Fibroblast of villous mesenchyme (primary cell): ENCODE measurements at regions not wholly inside any gene's neighbourhood (a gene's known extent, or its start where the extent isn't known, plus 50 kb on each side); places are given as distances from the start of the nearest gene placed in this dataset.

Experiments used
- DNase-seq: peaks from one replicate; pipeline ENCODE4 v3.0.0-alpha.2; 2010; ENCODE audit warnings: low read depth
- H3K4me3 ChIP-seq: 2 replicates; pipeline ENCODE4 v1.5.1; 2011; ENCODE audit warnings: low read depth, mild to moderate bottlenecking, low read length
- CTCF ChIP-seq: IDR thresholded peaks from 2 replicates; pipeline ENCODE4 v1.5.1; 2012; ENCODE audit warnings: low read depth, mild to moderate bottlenecking, low read length; ENCODE audit not compliant: insufficient read depth

GRCh38 chr2:35281702-35282101 is 1073.9 kb upstream of the CRIM1 start:
- no peak for DNase-seq
- no peak overlapping the region for H3K4me3 ChIP-seq
- no peak for TF ChIP-seq CTCF

DNA sequence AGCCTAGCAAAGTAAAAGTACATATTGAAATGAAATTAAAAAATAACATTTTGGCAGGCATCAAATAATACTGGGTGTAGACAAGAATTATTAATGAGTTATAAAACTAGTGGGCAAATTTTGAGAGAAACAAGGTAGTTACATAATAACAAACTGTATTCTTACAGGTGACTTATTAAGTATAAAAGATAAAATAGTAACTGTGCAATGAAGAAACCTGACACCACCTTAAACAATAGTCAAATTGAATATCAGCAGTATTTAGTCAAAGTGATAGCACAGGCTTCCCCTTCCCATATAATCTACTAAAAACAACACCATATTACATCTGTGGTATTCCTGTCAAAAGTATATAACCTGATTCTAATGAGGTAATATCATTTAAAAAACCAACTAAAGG is 1099.8 kb upstream of the CRIM1 start:
- no peak overlapping the region for H3K4me3 ChIP-seq
- TF ChIP-seq CTCF: no peak
- no peak for DNase-seq

DNA sequence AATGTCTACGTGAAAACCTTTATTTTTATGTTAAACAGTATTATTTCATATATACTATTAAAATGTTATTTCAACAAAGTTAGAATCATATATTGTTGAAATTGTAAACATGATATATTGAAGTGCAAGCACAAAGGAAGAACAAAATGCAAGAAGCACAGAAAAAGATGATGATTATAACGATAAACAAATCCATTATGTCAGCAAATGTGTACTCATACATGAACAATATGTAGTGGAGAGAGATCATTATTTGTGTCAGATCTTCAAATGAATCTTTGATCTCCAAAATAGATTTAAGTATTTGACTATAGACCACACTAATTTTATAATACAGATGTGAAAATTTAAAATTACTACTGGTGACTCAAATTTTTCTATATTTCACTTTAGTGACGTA is 1104.4 kb upstream of the CRIM1 start:
- no peak for TF ChIP-seq CTCF
- DNase-seq: no peak
- no peak overlapping the region for H3K4me3 ChIP-seq

DNA sequence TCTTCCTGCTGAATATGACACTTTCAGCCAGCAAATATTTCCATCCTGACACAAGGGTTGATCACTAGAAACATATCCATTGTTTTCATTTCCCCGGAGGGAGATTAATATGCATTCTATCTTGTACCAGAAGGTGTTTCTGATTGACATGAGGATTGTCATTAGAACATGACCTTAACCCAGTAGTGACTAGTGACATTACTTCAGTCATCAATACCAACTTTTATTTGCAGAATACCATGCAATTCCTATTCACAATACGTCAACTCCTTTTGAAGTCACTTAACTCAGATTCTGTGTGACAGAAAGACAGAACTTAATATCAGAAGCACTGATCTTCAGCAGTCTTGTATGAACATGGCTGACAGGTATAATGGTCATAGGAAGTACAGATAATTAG is 1108.9 kb upstream of the CRIM1 start:
- H3K4me3 ChIP-seq: no peak overlapping the region
- DNase-seq: no peak
- no peak for TF ChIP-seq CTCF

DNA sequence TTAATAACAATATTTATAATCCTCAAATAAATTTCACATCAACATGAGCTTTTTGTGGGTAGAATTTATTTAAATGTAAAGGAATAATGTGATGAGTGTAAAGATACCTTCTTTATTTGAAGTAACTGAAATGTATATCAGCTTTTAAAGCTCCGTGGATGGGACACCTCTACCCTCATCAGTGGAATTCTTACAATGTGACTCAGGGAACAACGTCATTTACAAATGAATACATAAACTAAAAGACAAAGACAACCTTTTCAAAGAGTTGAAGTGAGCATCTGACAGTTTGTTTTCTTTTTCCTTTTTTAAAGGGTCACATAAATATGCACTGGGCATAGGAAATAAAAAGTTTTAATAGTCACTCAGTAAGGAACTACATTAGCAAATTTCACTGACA is 1127.0 kb upstream of the CRIM1 start:
- H3K4me3 ChIP-seq: no peak overlapping the region
- no peak for DNase-seq
- TF ChIP-seq CTCF: no peak

DNA sequence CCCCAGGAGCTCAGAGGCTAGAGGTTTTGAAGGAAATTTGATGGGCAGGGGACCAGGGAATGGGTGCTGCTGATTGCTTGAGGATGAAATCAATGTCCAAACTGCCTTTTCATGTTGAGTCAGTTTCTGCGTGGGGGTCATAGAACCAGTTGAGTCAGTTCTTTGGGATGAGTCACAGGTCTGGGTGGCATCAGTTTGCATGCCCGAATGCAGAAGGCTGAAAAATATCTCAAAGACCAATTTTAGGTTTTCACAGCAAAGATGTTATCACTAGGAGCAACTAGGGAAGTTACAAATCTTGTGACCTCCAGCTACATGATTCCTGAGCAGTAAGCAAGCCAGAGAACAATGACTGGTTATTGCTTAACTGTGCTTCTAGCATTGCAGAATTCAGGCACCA is 1135.1 kb upstream of the CRIM1 start:
- no peak for DNase-seq
- TF ChIP-seq CTCF: no peak
- no peak overlapping the region for H3K4me3 ChIP-seq

DNA sequence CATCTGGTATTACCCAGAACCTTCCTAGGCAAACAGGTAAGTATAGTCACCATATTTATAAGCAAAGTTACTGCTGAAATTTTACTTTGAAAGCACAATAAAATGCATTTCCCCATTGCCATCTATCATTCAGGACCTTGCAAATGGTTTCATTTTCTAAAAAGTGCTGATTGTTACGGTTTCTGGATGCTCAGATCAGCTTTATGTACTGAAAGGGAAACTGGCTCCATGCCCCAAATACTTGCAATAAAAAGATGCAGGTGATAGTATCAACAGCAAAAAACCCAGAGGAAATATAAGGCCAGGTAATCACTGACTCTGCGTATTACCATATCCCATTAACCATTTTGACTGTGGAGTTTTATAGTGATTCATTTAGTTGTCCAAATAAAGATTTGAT is 1150.7 kb upstream of the CRIM1 start:
- no peak overlapping the region for H3K4me3 ChIP-seq
- DNase-seq: no peak
- TF ChIP-seq CTCF: no peak
